GM19463 (cell line): ENCODE measurements at regions not wholly inside any gene's neighbourhood (a gene's known extent, or its start where the extent isn't known, plus 50 kb on each side); places are given as distances from the start of the nearest gene placed in this dataset.

Experiments
- ATAC-seq: cut with Tn5 transposase; IDR thresholded peaks from one replicate; pipeline ENCODE4 v1.9.1; 2021; ENCODE audit warnings: mild to moderate bottlenecking, moderate library complexity; ENCODE audit not compliant: unreplicated experiment

DNA sequence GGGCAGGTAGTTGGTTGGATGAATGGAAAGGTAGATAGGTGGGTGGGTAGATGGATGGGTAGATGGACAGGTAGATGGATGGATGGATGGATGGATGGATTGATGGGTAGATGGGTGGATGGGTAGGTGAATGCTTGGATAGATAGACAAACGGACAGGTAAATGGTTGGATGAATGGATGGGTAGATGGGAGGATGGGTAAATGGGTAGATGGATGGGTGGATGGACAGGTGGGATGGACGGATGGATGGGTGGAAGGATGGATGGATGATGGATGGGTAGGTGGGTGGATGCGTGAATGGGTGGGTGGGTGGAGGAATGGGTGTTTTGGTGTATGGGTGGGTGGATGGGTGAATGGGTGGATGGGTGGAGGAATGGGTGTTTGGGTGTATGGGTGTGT lies 50.1 kb upstream of the ASAP2 start:
- ATAC-seq = no peak

DNA sequence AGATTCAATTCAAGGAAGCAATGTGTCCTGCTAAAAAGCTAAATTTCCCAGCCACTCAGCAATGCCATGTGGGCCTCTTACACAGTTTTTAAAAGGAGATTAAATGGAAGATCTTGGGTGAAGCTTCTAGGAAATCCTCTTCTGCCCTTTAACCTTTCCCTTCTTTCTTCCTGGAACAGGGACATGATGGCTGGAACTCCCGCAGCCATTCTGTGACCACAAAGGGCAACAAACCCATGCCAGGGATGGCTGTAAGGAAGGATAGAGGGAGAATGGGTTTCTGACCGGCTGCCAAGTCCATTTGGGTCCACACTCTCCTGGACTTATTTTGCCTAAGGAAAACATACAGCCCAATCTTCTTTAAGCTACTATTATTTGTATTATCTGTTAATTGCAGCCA lies 52.6 kb upstream of the ASAP2 start:
- no peak for ATAC-seq

GRCh38 chr2:9153643-9153980 lies 53.0 kb upstream of the ASAP2 start:
- no peak for ATAC-seq

GRCh38 chr2:9152975-9153642 lies 53.5 kb upstream of the ASAP2 start:
- no peak for ATAC-seq

- no peak for ATAC-seq
These were observed 55.7 kb upstream of the ASAP2 start for GRCh38 chr2:9150906-9151305.

- ATAC-seq = no peak
These were observed 56.1 kb upstream of the ASAP2 start for GRCh38 chr2:9150568-9150900.

- ATAC-seq = no peak
These were observed 56.7 kb upstream of the ASAP2 start for GRCh38 chr2:9149726-9150567.

GRCh38 chr2:9149388-9149660 lies 57.3 kb upstream of the ASAP2 start:
- no peak for ATAC-seq

DNA sequence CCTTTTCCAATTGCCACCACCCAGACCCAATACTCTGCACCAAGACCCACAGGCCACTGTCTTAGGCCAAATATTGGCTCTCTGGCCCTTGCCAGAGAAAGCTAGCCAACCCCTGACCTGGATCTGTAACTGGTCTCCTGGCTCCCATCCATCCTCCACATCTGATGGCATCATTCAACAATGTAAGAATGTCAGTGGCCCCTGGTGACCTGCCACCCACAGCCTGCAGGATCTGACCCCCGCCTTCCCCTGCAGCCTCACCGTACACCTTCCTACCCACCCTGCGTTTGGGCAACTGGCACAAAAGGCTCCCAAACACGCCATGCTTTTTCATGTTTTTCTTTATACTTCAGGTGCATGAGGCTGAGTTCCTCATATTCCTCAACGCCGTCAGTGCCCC lies 60.0 kb upstream of the ASAP2 start:
- no peak for ATAC-seq

GRCh38 chr2:9145752-9146430 lies 60.7 kb upstream of the ASAP2 start:
- no peak for ATAC-seq

DNA sequence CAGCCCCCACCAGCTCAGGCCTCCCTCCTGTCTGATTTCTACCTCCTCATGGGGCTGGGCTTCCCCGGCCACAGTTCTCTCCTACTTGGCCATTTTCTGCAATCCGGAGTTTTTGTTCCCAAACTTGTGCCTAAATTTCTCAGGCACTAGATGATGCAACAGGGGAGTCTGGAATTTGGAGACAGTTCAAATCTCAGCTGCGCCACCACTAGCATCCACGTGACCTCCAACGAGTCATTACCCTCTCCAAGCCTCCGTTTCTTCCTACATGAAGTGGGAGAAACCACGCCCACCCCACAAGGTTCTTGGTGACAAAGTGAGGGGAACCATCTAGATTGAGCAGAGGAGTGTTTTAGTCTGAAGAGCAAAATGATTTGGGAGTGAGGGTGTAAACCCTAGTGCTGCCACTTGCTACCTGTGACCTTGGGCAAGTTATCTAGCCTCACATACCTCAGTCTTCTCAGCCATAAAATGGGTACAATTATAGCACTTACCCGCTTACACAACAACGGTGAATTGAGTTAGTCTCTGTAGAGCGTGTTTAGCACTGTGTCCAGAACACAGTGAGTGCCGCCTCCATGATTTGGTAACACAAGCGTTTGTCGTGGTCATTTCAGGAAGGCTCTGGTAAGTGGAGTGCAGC lies 61.4 kb upstream of the ASAP2 start:
- no peak for ATAC-seq

GRCh38 chr2:9144617-9145016 lies 62.0 kb upstream of the ASAP2 start:
- no peak for ATAC-seq

DNA sequence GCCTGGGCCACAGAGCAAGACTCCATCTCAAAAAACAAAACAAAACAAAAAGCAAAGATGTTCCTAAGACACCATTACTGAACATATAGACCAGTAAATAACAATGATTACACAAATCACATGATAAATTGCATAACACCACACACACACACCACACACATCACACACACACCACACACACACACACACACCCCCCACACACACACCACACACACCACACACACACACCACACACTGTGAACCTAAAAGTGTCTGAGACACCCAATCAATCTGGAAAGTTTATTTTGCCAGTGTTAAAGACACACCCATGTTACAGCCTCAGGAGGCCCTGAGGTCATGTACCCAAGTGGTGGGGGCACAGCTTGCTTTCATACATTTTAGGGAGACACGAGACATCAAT lies 62.6 kb upstream of the ASAP2 start:
- no peak for ATAC-seq

DNA sequence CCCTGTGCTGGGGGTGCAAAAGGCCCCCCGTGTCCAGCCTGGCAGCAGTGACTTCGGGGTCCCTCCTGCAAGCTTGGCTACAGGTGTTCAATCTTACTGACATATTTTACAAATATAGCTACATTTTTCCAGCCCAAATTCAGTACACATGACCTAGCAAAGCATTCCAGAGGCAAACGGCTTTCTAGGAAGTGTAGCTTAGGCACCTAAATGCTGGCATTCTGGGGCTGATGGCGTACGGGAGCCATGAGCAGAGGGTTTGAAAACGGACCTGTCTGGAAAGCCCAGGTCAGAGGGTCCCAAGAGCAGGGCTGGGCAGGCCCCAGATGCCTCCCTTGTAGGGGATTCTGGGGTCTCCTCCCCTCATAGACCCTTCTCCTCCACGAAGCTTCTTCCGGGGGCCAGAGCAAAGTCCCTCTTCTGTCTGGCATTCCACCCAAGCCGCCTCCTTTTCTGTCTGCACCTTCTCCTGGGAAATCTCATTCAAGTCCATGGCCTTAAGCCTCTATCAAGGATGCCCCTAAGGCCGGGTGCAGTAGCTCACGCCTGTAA lies 63.3 kb upstream of the ASAP2 start:
- no peak for ATAC-seq

- ATAC-seq = peak; percentile 87
These were observed 63.9 kb upstream of the ASAP2 start for GRCh38 chr2:9142551-9143263.

DNA sequence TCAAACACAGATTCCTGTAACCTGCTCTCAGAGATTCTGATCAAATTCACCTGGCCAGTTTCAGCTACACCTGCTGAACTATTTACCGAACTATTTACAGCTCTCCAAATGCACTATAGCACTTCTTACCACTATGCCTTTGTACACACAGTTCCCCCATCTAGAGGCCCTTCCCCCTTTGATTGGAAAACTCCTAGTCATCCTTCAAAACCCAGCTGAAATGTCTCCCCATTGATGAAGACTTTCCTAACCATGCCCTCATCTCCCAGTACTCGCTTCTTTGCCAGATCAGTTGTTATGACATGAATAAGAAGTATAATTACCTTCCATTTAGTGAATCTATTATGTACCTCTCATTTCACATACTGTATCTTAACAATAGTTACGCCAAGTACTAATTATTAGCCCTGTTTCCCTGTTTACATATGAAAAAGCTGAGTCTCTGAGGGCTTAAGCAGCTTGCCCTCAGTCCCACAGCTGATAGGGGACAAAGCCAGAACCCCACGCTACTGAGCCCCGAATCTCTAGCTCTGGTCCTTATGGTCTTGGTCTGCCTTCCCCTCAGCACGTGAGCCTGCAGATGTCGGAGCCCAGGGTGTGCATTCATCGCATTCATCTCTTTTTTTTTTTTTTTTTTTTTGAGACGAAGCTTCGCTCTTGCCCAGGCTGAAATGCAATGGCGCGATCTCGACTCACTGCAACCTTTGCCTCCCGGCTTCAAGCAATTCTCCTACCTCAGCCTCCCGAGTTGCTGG lies 64.7 kb upstream of the ASAP2 start:
- ATAC-seq = no peak

GRCh38 chr2:9141091-9141667 lies 65.4 kb upstream of the ASAP2 start:
- ATAC-seq = no peak

DNA sequence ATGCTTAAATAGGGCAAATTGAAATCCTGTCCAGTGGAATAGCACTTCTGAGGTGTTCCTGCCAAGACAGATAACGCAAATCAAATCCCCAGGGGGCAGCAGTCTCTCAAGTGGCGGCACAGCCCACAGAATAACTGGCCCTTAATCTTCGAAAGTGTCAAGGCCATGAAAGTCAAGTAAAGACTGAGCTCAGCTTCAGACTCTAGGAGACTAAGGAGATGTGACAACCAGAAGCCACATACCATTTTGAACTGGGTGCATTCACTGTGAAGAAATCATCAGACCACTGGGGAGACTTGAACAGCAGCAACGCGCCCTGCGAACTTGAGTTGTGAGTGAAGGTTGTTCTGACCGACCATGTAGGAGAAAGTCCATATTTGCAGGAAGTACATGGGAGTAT lies 66.0 kb upstream of the ASAP2 start:
- ATAC-seq = no peak

- peak; percentile 52 for ATAC-seq
These were observed 66.8 kb upstream of the ASAP2 start for GRCh38 chr2:9139491-9140443.
